HT-29 (cell line): ENCODE measurements at regions not wholly inside any gene's neighbourhood (a gene's known extent, or its start where the extent isn't known, plus 50 kb on each side); places are given as distances from the start of the nearest gene placed in this dataset. TPM values are rescaled to one million over a fixed set of nuclear protein-coding genes. Genes with fewer than 3 reads are reported as not detected.

Experiments used
- small RNA-seq: library from RNA; depleted of rRNA; stranded (forward); fragments of <200 nt; gene quantifications from one replicate; pipeline ENCODE3, GENCODE V24; 2014

Small RNAs in the stretch of these regions (small RNA-seq; reads per million reads assigned to genes)
- gene AC104408.1 (not detected), gene RNU7-190P (not detected)
